HL-60 (cell line): ENCODE measurements at regions not wholly inside any gene's neighbourhood (a gene's known extent, or its start where the extent isn't known, plus 50 kb on each side); places are given as distances from the start of the nearest gene placed in this dataset.
"Not testable (repeated sequence)": the region's sequence is repeated elsewhere in the genome, so short reads cannot be mapped to it uniquely, and the experiment has no call there.

Experiments used
- DNase-seq, 2 experiments: peaks; one replicate each; pipeline ENCODE4 v3.0.0-alpha.2; 2010 to 2020; ENCODE audit warnings: low read depth in 1 of 2, low spot score in 1 of 2
- H3K27ac ChIP-seq: fragments of 250-450 bp; sonication (Bioruptor Pico); replicated peaks from 2 replicates; pipeline ENCODE4 v1.5.1; 2020; ENCODE audit warnings: mild to moderate bottlenecking, moderate library complexity
- H3K27me3 ChIP-seq: fragments of 250-450 bp; sonication (Bioruptor Pico); 2 replicates; pipeline ENCODE4 v1.5.1; 2021; ENCODE audit warnings: mild to moderate bottlenecking, moderate library complexity; ENCODE audit not compliant: insufficient read depth, poor library complexity, severe bottlenecking
- H3K4me3 ChIP-seq: replicated peaks from 2 replicates; pipeline ENCODE4 v1.5.1; 2011; ENCODE audit warnings: mild to moderate bottlenecking, control low read depth, low read length; ENCODE audit not compliant: insufficient read depth
- CTCF ChIP-seq: IDR thresholded peaks from one replicate; pipeline ENCODE4 v1.5.1; 2011; ENCODE audit warnings: low read length, control low read depth, inconsistent platforms; ENCODE audit not compliant: insufficient read depth
- GABPA ChIP-seq: IDR thresholded peaks from 2 replicates; pipeline ENCODE4 v1.6.1; 2012; ENCODE audit warnings: low read depth
- POLR2AphosphoS5 ChIP-seq: IDR thresholded peaks from 2 replicates; pipeline ENCODE4 v1.6.1; 2012; ENCODE audit warnings: low read depth
- SPI1 ChIP-seq: IDR thresholded peaks from 2 replicates; pipeline ENCODE4 v1.6.1; 2012; ENCODE audit warnings: low read depth, mild to moderate bottlenecking, borderline replicate concordance
- TF ChIP-seq, protein P1 (sequence below): IDR thresholded peaks from 2 replicates; pipeline ENCODE4 v1.6.1; 2012; ENCODE audit warnings: low read depth; ENCODE audit not compliant: insufficient replicate concordance

- TF ChIP-seq POLR2AphosphoS5 (no peak), GABPA (no peak), SPI1 (no peak), CTCF (no peak)
- TF ChIP-seq, protein P1, sequence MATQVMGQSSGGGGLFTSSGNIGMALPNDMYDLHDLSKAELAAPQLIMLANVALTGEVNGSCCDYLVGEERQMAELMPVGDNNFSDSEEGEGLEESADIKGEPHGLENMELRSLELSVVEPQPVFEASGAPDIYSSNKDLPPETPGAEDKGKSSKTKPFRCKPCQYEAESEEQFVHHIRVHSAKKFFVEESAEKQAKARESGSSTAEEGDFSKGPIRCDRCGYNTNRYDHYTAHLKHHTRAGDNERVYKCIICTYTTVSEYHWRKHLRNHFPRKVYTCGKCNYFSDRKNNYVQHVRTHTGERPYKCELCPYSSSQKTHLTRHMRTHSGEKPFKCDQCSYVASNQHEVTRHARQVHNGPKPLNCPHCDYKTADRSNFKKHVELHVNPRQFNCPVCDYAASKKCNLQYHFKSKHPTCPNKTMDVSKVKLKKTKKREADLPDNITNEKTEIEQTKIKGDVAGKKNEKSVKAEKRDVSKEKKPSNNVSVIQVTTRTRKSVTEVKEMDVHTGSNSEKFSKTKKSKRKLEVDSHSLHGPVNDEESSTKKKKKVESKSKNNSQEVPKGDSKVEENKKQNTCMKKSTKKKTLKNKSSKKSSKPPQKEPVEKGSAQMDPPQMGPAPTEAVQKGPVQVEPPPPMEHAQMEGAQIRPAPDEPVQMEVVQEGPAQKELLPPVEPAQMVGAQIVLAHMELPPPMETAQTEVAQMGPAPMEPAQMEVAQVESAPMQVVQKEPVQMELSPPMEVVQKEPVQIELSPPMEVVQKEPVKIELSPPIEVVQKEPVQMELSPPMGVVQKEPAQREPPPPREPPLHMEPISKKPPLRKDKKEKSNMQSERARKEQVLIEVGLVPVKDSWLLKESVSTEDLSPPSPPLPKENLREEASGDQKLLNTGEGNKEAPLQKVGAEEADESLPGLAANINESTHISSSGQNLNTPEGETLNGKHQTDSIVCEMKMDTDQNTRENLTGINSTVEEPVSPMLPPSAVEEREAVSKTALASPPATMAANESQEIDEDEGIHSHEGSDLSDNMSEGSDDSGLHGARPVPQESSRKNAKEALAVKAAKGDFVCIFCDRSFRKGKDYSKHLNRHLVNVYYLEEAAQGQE: no peak
- DNase-seq: no peak
- Histone ChIP-seq H3K4me3 (no peak overlapping the region), H3K27ac (no peak overlapping the region), H3K27me3 (no peaks in the 10 kb centered on the region)
Observed at GRCh38 chr9:33731625-33732024, 63.7 kb upstream of the PRSS3 start.

DNA sequence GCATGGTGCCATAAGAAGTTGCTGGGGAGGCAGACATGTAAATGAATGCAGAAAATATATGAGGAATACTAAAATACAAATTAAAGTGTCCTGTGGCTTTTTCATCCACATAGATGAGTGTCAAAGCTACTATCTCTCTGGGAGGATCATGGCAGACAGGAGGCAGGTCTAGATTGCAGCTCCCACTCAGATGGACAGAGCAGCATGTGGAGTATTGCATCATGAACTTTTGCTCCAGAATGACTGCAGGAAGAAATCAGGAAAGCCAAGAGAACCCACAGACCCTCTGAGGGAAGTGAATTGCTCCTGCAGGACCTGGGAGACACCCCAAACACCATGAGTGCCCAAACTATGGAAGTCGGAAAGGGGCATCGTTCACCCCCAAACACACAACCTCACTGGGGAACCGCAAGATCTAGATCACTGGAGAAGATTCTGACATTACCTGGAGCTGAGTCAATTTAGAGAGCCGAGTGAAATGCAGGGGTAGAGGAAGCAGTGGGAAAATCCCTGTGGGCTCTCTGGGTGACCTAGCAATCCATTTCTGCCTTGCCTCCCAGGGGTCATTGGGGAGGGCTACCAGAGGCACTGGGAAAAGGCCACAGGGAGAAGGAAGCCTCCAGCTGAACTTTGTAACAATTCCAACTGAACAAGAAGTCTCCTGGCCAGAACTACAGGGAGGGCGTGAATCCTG lies 61.0 kb upstream of the PRSS3 start:
- H3K27ac ChIP-seq, H3K4me3 ChIP-seq, DNase-seq, H3K27me3 ChIP-seq: not testable (repeated sequence)

DNA sequence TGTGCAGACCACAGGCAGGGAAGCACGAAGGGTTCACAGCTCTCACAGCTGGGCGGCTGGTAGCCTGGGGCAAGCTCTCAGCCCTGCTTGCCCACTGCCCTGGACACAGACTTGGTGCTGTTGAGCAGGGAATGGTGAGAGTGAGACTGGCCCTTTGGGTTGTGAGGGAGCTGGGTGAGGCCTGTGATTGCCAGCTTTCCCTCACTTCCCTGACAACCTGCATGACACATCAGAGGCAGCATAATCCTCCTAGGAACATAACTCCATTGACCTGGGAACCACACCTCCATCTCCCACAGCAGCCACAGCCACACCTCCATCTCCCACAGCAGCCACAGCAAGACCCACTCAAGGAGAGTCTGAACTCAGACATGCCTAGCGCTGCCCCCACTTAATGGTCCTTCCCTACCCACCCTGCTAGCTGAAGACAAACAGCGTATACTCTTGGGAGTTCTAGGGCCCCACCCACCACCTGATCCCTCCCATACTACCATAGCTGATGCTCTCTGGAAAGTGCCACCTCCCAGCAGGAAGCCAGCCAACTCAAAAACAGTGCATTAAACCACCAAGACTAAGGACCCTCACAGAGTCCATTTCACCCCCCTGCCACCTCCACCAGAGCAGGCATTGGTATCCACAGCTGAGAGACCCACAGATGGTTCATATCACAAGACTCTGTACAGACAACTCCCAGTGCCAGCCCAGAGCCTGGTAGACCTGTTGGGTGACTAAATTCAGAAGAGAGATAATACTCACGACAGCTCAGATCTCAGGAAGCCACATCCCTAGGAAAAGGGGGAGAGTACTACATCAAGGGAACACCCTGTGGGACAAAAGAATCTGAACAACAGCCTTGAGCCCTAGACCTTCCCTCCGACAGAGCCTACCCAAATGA lies 60.2 kb upstream of the PRSS3 start:
- not testable (repeated sequence) for H3K4me3 ChIP-seq, H3K27ac ChIP-seq, H3K27me3 ChIP-seq, DNase-seq

DNA sequence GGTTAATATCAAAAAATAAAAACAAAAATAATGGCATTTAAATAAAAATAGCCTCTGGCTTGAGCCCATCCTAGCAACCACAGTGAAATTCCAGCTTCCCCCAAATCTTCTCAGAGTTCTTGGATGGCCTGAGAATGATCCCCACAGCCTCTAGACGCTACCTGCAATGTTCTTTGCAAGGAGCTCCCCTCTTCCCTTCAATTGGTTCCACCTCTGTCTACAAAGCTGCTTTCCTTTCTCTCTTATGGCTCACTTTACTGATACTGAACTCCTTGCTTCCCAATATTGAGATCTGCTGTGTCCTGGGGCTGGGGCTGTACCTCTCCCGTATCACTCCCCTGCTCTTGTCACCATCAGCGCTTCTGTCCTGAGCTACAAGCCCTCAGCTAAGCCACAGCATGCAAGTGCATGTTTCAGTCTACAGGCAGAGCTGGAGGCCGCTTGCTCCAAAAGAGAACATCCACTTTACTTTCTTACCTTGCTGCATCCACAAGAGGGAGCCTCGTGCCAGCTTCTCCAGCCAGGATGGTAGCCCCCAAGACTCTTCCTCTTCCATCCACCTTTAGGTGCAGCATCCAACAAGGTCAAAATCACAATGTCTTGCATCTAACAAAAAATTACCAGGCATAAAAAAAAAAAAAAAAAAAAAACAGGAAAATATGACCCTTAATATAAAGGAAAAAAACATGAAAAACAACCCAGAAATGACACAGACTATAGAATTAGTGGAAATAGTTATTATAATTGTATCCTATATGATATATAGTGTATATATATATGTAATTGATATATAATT lies 57.4 kb upstream of the PRSS3 start:
- TF ChIP-seq CTCF (peak; percentile 32), SPI1 (no peak)
- TF ChIP-seq, protein P1: no peak
- Histone ChIP-seq H3K27me3 (no peaks in the 10 kb centered on the region), H3K4me3 (no peak overlapping the region), H3K27ac (no peak overlapping the region)
- peak; percentile 33 to 55 for DNase-seq
